ENCODE measurements at regions not wholly inside any gene's neighbourhood (a gene's known extent, or its start where the extent isn't known, plus 50 kb on each side); places are given as distances from the start of the nearest gene placed in this dataset.

GRCh38 chr3:177565981-177566380, 368.7 kb upstream of the TBL1XR1 start:
- TF ChIP-seq FOSL1 (IDR thresholded peaks at IDR 0.05; ENCODE audit: insufficient read depth, low read depth, low read length) (no peak), POLR2A (IDR thresholded peaks at IDR 0.05; ENCODE audit: control extremely low read depth in 1 of 2, low read depth in 2 of 2, low read length in 2 of 2) (no peak), TAF1 (IDR thresholded peaks at IDR 0.05; ENCODE audit: low read depth, low read length) (no peak), ASH2L (IDR thresholded peaks at IDR 0.05; ENCODE audit: low read length) (no peak), ATF2 (IDR thresholded peaks at IDR 0.05; ENCODE audit: low read length) (no peak)
